PC-9 (cell line): ENCODE measurements at regions not wholly inside any gene's neighbourhood (a gene's known extent, or its start where the extent isn't known, plus 50 kb on each side); places are given as distances from the start of the nearest gene placed in this dataset.

Experiments
- BruUV-seq: library from RNA; stranded (reverse); fragments of 400-500 nt; replicated peaks from 2 replicates; lab custom pipeline; 2021; lab: Mats Ljungman, UMichigan
- CTCF ChIA-PET: fragments of 300-600 bp; sonication (Branson Sonifier 250); formaldehyde crosslinking; loops from one replicate; lab custom pipeline; 2022; ENCODE audit warnings: antibody characterized with exemption; lab: Charles Lee
- POLR2A ChIA-PET: fragments of 300-600 bp; sonication (Branson Sonifier 250); formaldehyde crosslinking; loops from one replicate; lab custom pipeline; 2022; ENCODE audit warnings: antibody characterized with exemption; ENCODE audit not compliant: unreplicated experiment; lab: Charles Lee
- DNase-seq, 2 experiments: peaks; one replicate each; pipeline versions ENCODE4 v3.0.0 to v3.0.0-alpha.2; 2015 to 2022; ENCODE audit warnings: mixed read lengths in 1 of 2
- H2AFZ ChIP-seq: fragments of 200-600 bp; sonication (generic); 2 replicates; pipeline ENCODE4 v1.8.1; 2017; ENCODE audit warnings: antibody characterized with exemption
- H3F3A ChIP-seq: fragments of 200-600 bp; sonication (generic); 2 replicates; pipeline ENCODE4 v1.8.1; 2017; ENCODE audit warnings: antibody characterized with exemption, mild to moderate bottlenecking, low read depth; ENCODE audit not compliant: insufficient read depth
- H3K27ac ChIP-seq: fragments of 200-600 bp; sonication (generic); 2 replicates; pipeline ENCODE4 v1.6.1; 2016; ENCODE audit warnings: mixed run types
- H3K27me3 ChIP-seq: fragments of 200-600 bp; sonication (generic); 2 replicates; pipeline ENCODE4 v1.6.1; 2016; ENCODE audit warnings: low read depth, mixed run types; ENCODE audit not compliant: insufficient read depth
- H3K36me3 ChIP-seq: fragments of 200-600 bp; sonication (generic); 2 replicates; pipeline ENCODE4 v1.6.1; 2016; ENCODE audit warnings: low read depth, mixed run types
- H3K4me1 ChIP-seq: fragments of 200-600 bp; sonication (generic); replicated peaks from 2 replicates; pipeline ENCODE4 v1.6.1; 2016; ENCODE audit warnings: mixed run types; ENCODE audit not compliant: insufficient read depth
- H3K4me2 ChIP-seq: fragments of 200-600 bp; sonication (generic); 2 replicates; pipeline ENCODE4 v1.6.1; 2017; ENCODE audit warnings: mixed run types
- H3K4me3 ChIP-seq: fragments of 200-600 bp; sonication (generic); 2 replicates; pipeline ENCODE4 v1.6.1; 2016; ENCODE audit warnings: mixed run types
- H3K79me2 ChIP-seq: fragments of 200-600 bp; sonication (generic); 2 replicates; pipeline ENCODE4 v1.6.1; 2017; ENCODE audit warnings: low read depth, mixed run types
- H3K9me2 ChIP-seq: fragments of 200-600 bp; sonication (generic); 2 replicates; pipeline ENCODE4 v1.8.1; 2017; ENCODE audit warnings: mild to moderate bottlenecking; ENCODE audit not compliant: insufficient read depth
- H3K9me3 ChIP-seq: fragments of 200-600 bp; sonication (generic); 2 replicates; pipeline ENCODE4 v1.8.1; 2016; ENCODE audit warnings: low read depth; ENCODE audit not compliant: insufficient read depth
- H4K20me1 ChIP-seq: fragments of 200-600 bp; sonication (generic); 2 replicates; pipeline ENCODE4 v1.8.1; 2017; ENCODE audit not compliant: insufficient read depth
- EZH2 ChIP-seq: fragments of 200-600 bp; sonication (generic); IDR thresholded peaks from 2 replicates; pipeline ENCODE4 v1.8.0; 2017; ENCODE audit warnings: antibody characterized with exemption, low read depth
- intact Hi-C: fragments of 100-400 bp; cut with micrococcal nuclease; formaldehyde crosslinking; loops from one replicate; pipeline ENCODE4 v1.10.0; 2022; ENCODE audit not compliant: unreplicated experiment
- TF ChIP-seq, protein P1 (sequence below): fragments of 200-600 bp; sonication (generic); conservative IDR thresholded peaks from 2 replicates; pipeline ENCODE4 v1.6.1; 2017; ENCODE audit warnings: mixed run types, antibody characterized with exemption, mild to moderate bottlenecking, moderate library complexity

DNA sequence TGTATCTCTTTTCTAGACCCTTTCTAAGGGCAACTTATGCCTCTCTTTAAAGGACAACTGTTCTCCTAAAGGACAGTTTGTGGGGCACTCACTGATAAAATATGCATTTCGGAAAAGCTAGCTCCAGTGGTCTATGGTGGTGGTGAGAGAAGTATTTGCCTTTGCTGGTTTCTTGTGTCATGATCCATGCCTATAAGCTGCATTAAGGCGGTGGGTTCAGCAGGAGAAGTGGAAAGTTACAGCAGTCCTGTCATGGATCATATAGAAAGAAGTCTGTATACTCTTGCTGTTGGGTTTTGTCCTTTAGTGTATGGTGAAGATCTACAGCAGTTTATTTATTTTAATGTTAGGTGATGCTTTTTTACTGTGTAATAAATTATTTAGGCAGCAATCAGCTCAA is 563.9 kb upstream of the PSMD7 start:
- intact Hi-C loops: no loop called here
- Histone ChIP-seq H3K4me3 (no peak overlapping the region), H3K36me3 (no peaks in the 10 kb centered on the region), H3K4me2 (no peak overlapping the region), H3F3A (no peaks in the 10 kb centered on the region), H3K4me1 (no peaks in the 10 kb centered on the region), H2AFZ (no peak overlapping the region), H3K27ac (no peak overlapping the region), H3K9me2 (no peaks in the 10 kb centered on the region), H3K79me2 (no peaks in the 10 kb centered on the region), H4K20me1 (no peaks in the 10 kb centered on the region), H3K27me3 (no peaks in the 10 kb centered on the region), H3K9me3 (no peaks in the 10 kb centered on the region; the same call in 1 of the 2 replicates)
- ChIA-PET CTCF (no interaction called here), POLR2A (no interaction called here)
- TF ChIP-seq, protein P1, sequence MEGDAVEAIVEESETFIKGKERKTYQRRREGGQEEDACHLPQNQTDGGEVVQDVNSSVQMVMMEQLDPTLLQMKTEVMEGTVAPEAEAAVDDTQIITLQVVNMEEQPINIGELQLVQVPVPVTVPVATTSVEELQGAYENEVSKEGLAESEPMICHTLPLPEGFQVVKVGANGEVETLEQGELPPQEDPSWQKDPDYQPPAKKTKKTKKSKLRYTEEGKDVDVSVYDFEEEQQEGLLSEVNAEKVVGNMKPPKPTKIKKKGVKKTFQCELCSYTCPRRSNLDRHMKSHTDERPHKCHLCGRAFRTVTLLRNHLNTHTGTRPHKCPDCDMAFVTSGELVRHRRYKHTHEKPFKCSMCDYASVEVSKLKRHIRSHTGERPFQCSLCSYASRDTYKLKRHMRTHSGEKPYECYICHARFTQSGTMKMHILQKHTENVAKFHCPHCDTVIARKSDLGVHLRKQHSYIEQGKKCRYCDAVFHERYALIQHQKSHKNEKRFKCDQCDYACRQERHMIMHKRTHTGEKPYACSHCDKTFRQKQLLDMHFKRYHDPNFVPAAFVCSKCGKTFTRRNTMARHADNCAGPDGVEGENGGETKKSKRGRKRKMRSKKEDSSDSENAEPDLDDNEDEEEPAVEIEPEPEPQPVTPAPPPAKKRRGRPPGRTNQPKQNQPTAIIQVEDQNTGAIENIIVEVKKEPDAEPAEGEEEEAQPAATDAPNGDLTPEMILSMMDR: no peak
- no peak for TF ChIP-seq EZH2
- no TSS peak for BruUV-seq
- no peak for DNase-seq

DNA sequence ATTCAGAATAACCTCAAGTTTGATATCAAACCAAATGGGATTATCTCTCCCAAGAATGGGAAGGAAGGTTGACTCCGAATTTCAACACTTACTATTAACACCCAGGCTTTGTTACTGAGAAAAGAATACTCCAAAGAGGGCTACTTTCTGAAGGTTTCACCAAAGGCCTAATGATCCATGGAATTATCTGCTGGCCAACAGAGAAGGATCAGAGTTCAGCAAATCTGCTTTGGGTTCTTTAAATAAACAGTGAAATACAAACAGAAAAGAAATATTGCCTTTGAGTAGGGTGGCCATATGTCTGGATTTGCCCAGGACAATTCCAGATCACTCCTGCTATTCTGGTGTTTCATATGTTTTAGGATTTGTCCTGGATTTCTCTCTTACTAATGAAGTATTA is 564.5 kb upstream of the PSMD7 start:
- no peak overlapping the region for H3K4me3 ChIP-seq
- H3K9me3 ChIP-seq: no peaks in the 10 kb centered on the region; the same call in 1 of the 2 replicates
- intact Hi-C loops: no loop called here
- no peaks in the 10 kb centered on the region for H4K20me1 ChIP-seq
- no peaks in the 10 kb centered on the region for H3K79me2 ChIP-seq
- H2AFZ ChIP-seq: no peak overlapping the region
- CTCF ChIA-PET: no interaction called here
- no peaks in the 10 kb centered on the region for H3F3A ChIP-seq
- no peak overlapping the region for H3K27ac ChIP-seq
- DNase-seq: no peak
- POLR2A ChIA-PET: no interaction called here
- no peaks in the 10 kb centered on the region for H3K36me3 ChIP-seq
- BruUV-seq: no TSS peak
- TF ChIP-seq, protein P1: no peak
- TF ChIP-seq EZH2: no peak
- no peaks in the 10 kb centered on the region for H3K27me3 ChIP-seq
- H3K9me2 ChIP-seq: no peaks in the 10 kb centered on the region
- no peak overlapping the region for H3K4me2 ChIP-seq
- no peaks in the 10 kb centered on the region for H3K4me1 ChIP-seq

DNA sequence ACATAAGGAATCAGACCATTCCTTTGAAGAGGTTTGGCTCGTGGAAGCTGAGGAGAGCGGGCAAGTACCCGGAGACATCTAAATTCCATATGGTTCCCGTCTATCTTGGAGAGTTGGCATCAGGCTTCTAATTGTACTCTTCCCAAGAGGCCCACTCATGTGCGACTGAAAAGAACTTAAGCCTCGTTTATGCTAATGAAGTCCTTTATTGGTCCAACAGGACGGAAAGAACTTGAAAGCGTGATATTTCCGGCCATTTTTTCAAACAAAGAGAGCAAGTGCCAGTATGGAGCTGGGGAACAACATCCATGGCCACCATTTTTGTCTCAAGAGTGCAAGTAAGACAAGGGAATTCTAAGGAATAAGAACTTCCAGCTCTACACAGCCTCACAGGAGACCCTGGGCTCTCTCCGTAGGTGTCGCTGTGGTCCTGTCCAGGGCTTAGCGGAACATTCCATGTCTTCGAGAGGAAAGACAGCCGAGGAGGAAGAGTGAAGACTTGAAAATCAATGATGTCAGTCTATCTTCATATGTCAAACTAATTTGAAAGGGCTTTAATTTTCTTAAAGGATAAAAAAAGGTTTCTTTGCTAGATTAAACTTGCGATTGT is 566.0 kb upstream of the PSMD7 start:
- CTCF ChIA-PET: no interaction called here
- Histone ChIP-seq H3K4me1 (no peaks in the 10 kb centered on the region), H3K27ac (no peak overlapping the region), H3F3A (no peaks in the 10 kb centered on the region), H3K79me2 (no peaks in the 10 kb centered on the region), H3K9me2 (no peaks in the 10 kb centered on the region), H3K27me3 (no peaks in the 10 kb centered on the region), H4K20me1 (no peaks in the 10 kb centered on the region), H3K4me2 (no peak overlapping the region), H3K36me3 (no peaks in the 10 kb centered on the region), H3K9me3 (no peaks in the 10 kb centered on the region; the same call in 1 of the 2 replicates), H2AFZ (no peak overlapping the region), H3K4me3 (no peak overlapping the region)
- no peak for DNase-seq
- no peak for TF ChIP-seq EZH2
- intact Hi-C loops: no loop called here
- POLR2A ChIA-PET: no interaction called here
- BruUV-seq: no TSS peak

DNA sequence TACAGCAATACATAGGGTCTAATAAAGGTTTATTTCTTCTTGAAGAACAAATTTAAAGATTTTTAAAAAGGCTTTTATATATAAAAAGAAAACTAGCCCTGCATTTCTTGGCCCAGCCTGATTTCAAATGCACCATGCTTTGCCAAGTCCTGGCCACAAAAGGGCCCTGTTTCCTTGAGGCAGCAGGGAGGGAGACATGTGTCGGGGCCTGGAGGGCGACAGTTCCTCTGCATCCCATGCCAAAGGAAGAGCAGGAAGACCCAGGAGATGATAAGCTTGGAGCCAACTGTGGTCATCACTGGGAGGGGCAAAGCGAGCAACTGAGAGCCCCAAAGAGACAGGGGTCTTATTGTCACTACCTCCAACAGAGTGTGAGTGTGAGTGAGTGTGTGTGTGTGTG is 571.5 kb upstream of the PSMD7 start:
- Histone ChIP-seq H3K4me2 (no peak overlapping the region), H3K27me3 (peaks cover 6% of the 10 kb centered on the region; the same call in 1 of the 2 replicates), H3K27ac (no peak overlapping the region), H4K20me1 (no peaks in the 10 kb centered on the region), H3K79me2 (no peaks in the 10 kb centered on the region), H3K4me1 (no peaks in the 10 kb centered on the region), H3F3A (no peaks in the 10 kb centered on the region), H3K36me3 (no peaks in the 10 kb centered on the region), H3K9me2 (no peaks in the 10 kb centered on the region), H2AFZ (no peak overlapping the region), H3K4me3 (no peak overlapping the region), H3K9me3 (no peaks in the 10 kb centered on the region)
- ChIA-PET CTCF (no interaction called here), POLR2A (no interaction called here)
- no TSS peak for BruUV-seq
- intact Hi-C loops: no loop called here
- no peak for DNase-seq
- TF ChIP-seq, protein P1: no peak
- TF ChIP-seq EZH2: no peak
